Activated CD4-positive, alpha-beta T cell treated with anti-CD3 and anti-CD28 coated beads, Interleukin-2, amount 10 ng/mL, durations not matched to agents 24 days and 14 days (primary cell): ENCODE measurements at regions not wholly inside any gene's neighbourhood (a gene's known extent, or its start where the extent isn't known, plus 50 kb on each side); places are given as distances from the start of the nearest gene placed in this dataset.
"Not testable (repeated sequence)": the region's sequence is repeated elsewhere in the genome, so short reads cannot be mapped to it uniquely, and the experiment has no call there.

Experiments used
- DNase-seq: peaks from one replicate; pipeline ENCODE4 v3.0.0; 2022
- H3K27ac Mint-ChIP-seq: one replicate; pipeline ENCODE4 v1.8.0; 2022; ENCODE audit warnings: mild to moderate bottlenecking, mixed read lengths
- H3K27me3 Mint-ChIP-seq: one replicate; pipeline ENCODE4 v1.8.0; 2022; ENCODE audit warnings: mixed read lengths
- H3K36me3 Mint-ChIP-seq: one replicate; pipeline ENCODE4 v1.8.0; 2022; ENCODE audit warnings: low read depth, mild to moderate bottlenecking, mixed read lengths
- H3K4me1 Mint-ChIP-seq: one replicate; pipeline ENCODE4 v1.8.0; 2021; ENCODE audit warnings: mixed read lengths
- H3K4me3 Mint-ChIP-seq: one replicate; pipeline ENCODE4 v1.8.0; 2022; ENCODE audit warnings: mild to moderate bottlenecking, moderate library complexity, mixed read lengths
- H3K9me3 Mint-ChIP-seq: one replicate; pipeline ENCODE4 v1.8.0; 2021; ENCODE audit warnings: mixed read lengths
- intact Hi-C: fragments of 100-400 bp; cut with micrococcal nuclease; formaldehyde crosslinking; loops from one replicate; pipeline ENCODE4 v1.15.1; 2023

- Mint-ChIP-seq H3K36me3 (no peaks in the 10 kb centered on the region), H3K9me3 (peaks cover 5% of the 10 kb centered on the region), H3K27ac (no peak overlapping the region), H3K27me3 (no peaks in the 10 kb centered on the region), H3K4me1 (no peaks in the 10 kb centered on the region), H3K4me3 (no peak overlapping the region)
- no peak for DNase-seq
- intact Hi-C loops, result no loop called here
Measured at GRCh38 chr14:45786266-45786665, 533.3 kb upstream of the MIS18BP1 start.

- H3K9me3 Mint-ChIP-seq, result peaks cover 14% of the 10 kb centered on the region
Measured at GRCh38 chr14:45785240-45785639, 532.2 kb upstream of the MIS18BP1 start.

DNA sequence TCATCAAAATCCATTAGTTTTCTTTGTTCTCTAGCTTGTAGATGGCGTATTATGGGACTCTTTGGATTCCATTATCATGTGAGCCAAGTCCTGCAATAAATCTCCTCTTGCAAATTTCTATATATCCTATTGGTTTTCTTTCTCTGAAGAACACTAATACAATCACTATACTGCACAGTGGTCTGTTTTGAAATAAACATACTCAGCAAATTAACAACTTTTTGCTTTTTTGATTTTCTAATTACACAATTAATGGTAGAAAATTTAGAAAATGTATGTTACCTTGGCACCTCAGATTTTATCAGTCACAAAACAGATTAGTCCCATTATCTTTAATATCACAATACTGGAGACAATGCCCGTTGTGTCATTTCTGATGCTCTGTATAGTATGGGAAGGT lies 513.2 kb upstream of the MIS18BP1 start:
- DNase-seq, result no peak
- intact Hi-C loops, result no loop called here
- peaks cover 14% of the 10 kb centered on the region for H3K9me3 Mint-ChIP-seq
- H3K27me3 Mint-ChIP-seq, result no peaks in the 10 kb centered on the region
- H3K4me1 Mint-ChIP-seq, result no peaks in the 10 kb centered on the region
- H3K36me3 Mint-ChIP-seq, result no peaks in the 10 kb centered on the region
- H3K4me3 Mint-ChIP-seq, result no peak overlapping the region
- H3K27ac Mint-ChIP-seq, result no peak overlapping the region

More at GRCh38 chr14:45785240-45785639, 532.2 kb upstream of the MIS18BP1 start:
- H3K27me3 Mint-ChIP-seq, result no peaks in the 10 kb centered on the region
- no peak overlapping the region for H3K27ac Mint-ChIP-seq
- H3K4me1 Mint-ChIP-seq, result no peaks in the 10 kb centered on the region
- no peak overlapping the region for H3K4me3 Mint-ChIP-seq
- DNase-seq, result no peak
- intact Hi-C loops, result no loop called here
- H3K36me3 Mint-ChIP-seq, result no peaks in the 10 kb centered on the region

DNA sequence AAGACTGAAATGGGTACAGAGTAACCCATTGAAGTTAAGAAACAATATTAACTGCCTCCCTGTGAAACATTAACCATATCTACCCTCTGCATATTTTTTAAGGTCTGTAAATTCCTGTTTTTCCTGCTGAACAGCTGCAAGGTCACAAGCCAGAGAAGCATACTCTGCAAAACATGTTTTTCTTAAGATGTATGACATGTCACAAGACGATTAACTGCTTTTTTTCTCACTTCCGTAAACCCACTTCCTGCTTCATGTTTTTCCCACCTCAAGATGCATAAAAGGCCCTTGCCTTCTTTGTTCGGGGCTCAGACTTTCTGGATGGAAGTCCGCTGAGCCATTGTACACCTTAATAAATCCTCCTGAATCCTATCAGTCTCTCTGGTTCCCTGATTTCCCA lies 504.7 kb upstream of the MIS18BP1 start:
- no peaks in the 10 kb centered on the region for H3K27me3 Mint-ChIP-seq
- DNase-seq, result no peak
- intact Hi-C loops, result no loop called here

DNA sequence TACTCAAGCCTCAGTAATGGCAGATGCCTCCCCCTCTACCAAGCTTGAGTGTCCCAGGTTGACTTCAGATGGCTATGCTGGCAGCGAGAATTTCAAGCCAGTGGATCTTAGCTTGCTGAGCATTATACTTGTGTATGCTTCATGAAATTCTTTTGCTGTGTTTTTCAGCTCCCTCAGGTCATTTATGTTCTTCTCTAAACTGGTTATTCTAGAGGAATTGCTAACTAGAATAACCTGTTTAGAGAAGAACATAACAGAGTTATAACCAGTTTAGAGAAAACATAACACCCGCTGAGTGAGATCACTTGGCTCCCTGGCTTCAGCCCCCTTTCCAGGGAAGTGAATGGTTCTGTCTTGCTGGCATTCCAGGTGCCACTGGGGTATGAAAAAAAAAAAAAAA lies 503.4 kb upstream of the MIS18BP1 start:
- H3K27me3 Mint-ChIP-seq, DNase-seq, H3K36me3 Mint-ChIP-seq, H3K27ac Mint-ChIP-seq, H3K4me3 Mint-ChIP-seq, H3K4me1 Mint-ChIP-seq, intact Hi-C loops: not testable (repeated sequence)
- H3K9me3 Mint-ChIP-seq, result peaks cover 21% of the 10 kb centered on the region

More for the DNA sequence above, 504.7 kb upstream of the MIS18BP1 start:
- no peaks in the 10 kb centered on the region for H3K4me1 Mint-ChIP-seq
- H3K36me3 Mint-ChIP-seq, result no peaks in the 10 kb centered on the region
- H3K27ac Mint-ChIP-seq, result no peak overlapping the region
- peaks cover 21% of the 10 kb centered on the region for H3K9me3 Mint-ChIP-seq
- H3K4me3 Mint-ChIP-seq, result no peak overlapping the region

DNA sequence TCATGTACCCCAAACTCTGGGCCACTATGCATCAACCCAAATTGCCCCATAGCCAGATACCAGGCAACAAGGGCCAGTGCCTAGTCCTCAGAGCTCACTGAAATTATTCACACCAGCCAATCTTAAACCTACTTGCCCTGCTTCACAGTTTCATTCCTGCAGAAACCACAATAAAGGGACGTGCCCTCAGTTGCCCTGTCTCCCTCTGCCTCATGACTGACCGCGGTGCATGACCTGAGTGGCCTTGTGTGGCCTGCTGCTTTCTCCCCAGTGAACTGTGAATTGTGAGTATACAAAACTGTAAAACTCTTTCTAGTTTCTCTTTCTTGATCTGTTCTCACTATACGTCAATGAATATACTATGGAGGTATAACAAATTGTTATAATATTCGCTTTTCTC lies 490.9 kb upstream of the MIS18BP1 start:
- H3K4me3 Mint-ChIP-seq, result no peak overlapping the region
- no peaks in the 10 kb centered on the region for H3K4me1 Mint-ChIP-seq
- H3K36me3 Mint-ChIP-seq, result no peaks in the 10 kb centered on the region
- H3K27me3 Mint-ChIP-seq, result no peaks in the 10 kb centered on the region
- H3K9me3 Mint-ChIP-seq, result peaks cover 8% of the 10 kb centered on the region
- intact Hi-C loops, result no loop called here
- no peak overlapping the region for H3K27ac Mint-ChIP-seq
- no peak for DNase-seq

- Mint-ChIP-seq H3K27ac (no peak overlapping the region), H3K27me3 (no peaks in the 10 kb centered on the region), H3K36me3 (no peaks in the 10 kb centered on the region), H3K4me1 (no peaks in the 10 kb centered on the region), H3K4me3 (no peak overlapping the region), H3K9me3 (peaks cover 4% of the 10 kb centered on the region)
- intact Hi-C loops, result no loop called here
- DNase-seq, result no peak
Measured at GRCh38 chr14:45742187-45742586, 489.2 kb upstream of the MIS18BP1 start.

DNA sequence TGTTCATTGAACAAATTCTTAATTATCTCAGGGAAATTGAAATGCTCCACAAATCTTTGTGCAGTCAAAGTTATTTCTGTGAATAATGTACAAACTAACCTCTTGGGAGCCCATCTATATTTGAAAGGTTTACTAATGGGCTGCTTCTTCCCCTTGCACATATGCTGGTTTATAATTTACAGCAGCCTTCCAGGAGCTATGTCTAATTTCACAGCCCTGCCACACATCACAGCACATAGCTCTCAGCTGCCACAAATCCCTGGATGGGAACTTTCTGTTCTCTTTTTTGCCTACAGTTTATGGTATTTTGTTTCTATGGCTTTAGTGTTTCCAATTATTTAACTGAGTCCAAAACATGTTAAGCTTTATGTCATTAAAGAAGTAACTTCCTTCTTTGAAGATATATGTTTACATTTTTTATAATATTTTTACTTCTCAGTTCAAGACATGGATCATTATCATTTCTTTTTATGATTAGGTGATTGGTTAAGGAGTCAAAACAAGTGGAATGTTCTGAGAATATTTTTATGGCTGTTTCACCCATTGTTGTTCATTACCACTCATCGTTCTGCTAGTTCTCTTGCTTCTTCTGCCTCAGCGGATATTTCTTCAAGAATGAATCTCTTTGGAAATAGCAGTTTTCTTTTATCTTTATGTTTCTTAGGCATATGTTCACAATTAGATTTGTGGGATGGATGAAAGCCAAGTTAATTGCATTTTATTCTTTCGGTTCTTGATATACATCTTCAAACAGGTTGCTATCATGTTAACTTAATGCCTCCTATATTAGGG lies 475.6 kb upstream of the MIS18BP1 start:
- intact Hi-C loops, result no loop called here
- no peaks in the 10 kb centered on the region for H3K36me3 Mint-ChIP-seq
- no peaks in the 10 kb centered on the region for H3K4me1 Mint-ChIP-seq
- H3K27ac Mint-ChIP-seq, result no peak overlapping the region
- no peaks in the 10 kb centered on the region for H3K27me3 Mint-ChIP-seq
- DNase-seq, result no peak
- H3K4me3 Mint-ChIP-seq, result no peak overlapping the region
- peaks cover 3% of the 10 kb centered on the region for H3K9me3 Mint-ChIP-seq

GRCh38 chr14:45727133-45727532 lies 474.1 kb upstream of the MIS18BP1 start:
- Mint-ChIP-seq H3K4me1 (no peaks in the 10 kb centered on the region), H3K27me3 (no peaks in the 10 kb centered on the region), H3K4me3 (no peak overlapping the region), H3K27ac (no peak overlapping the region), H3K36me3 (no peaks in the 10 kb centered on the region), H3K9me3 (no peaks in the 10 kb centered on the region)
- intact Hi-C loops, result no loop called here
- DNase-seq, result no peak

DNA sequence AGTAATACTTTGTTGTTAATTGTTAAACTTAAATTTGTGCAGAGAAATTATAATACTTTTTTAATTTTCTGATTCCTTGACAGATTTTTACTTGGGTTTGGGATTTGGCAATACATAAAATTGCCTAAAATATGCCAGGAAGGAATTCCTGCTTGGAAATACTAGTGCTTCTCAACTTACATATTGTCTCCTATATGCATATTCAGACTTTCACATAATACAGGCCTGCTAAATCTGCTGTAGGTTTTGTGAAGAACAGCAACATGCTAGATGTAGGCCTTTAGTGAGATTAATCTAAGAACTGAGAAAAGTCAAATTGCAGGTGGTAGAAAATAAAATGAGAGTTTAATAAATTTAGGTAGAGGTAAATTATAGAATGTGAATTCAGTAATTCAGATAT lies 468.5 kb upstream of the MIS18BP1 start:
- no peak for DNase-seq

GRCh38 chr14:45716572-45716971 lies 463.6 kb upstream of the MIS18BP1 start:
- no peak for DNase-seq
- peaks cover 9% of the 10 kb centered on the region for H3K9me3 Mint-ChIP-seq

More for the DNA sequence above, 468.5 kb upstream of the MIS18BP1 start:
- no peak overlapping the region for H3K4me3 Mint-ChIP-seq
- intact Hi-C loops, result no loop called here
- no peaks in the 10 kb centered on the region for H3K36me3 Mint-ChIP-seq
- H3K27ac Mint-ChIP-seq, result no peak overlapping the region
- H3K27me3 Mint-ChIP-seq, result no peaks in the 10 kb centered on the region
- H3K4me1 Mint-ChIP-seq, result no peaks in the 10 kb centered on the region
- no peaks in the 10 kb centered on the region for H3K9me3 Mint-ChIP-seq

GRCh38 chr14:45715946-45716345 lies 462.9 kb upstream of the MIS18BP1 start:
- DNase-seq, result no peak
- H3K36me3 Mint-ChIP-seq, result no peaks in the 10 kb centered on the region
- no peak overlapping the region for H3K27ac Mint-ChIP-seq
- H3K4me3 Mint-ChIP-seq, result no peak overlapping the region
- no peaks in the 10 kb centered on the region for H3K4me1 Mint-ChIP-seq
- H3K9me3 Mint-ChIP-seq, result peaks cover 9% of the 10 kb centered on the region
- no peaks in the 10 kb centered on the region for H3K27me3 Mint-ChIP-seq
- intact Hi-C loops, result no loop called here

More at GRCh38 chr14:45716572-45716971, 463.6 kb upstream of the MIS18BP1 start:
- H3K4me3 Mint-ChIP-seq, result no peak overlapping the region
- intact Hi-C loops, result no loop called here
- no peaks in the 10 kb centered on the region for H3K4me1 Mint-ChIP-seq
- H3K36me3 Mint-ChIP-seq, result no peaks in the 10 kb centered on the region
- H3K27me3 Mint-ChIP-seq, result no peaks in the 10 kb centered on the region
- H3K27ac Mint-ChIP-seq, result no peak overlapping the region

- Mint-ChIP-seq H3K4me3 (no peak overlapping the region), H3K27me3 (no peaks in the 10 kb centered on the region), H3K4me1 (no peaks in the 10 kb centered on the region), H3K36me3 (no peaks in the 10 kb centered on the region), H3K27ac (no peak overlapping the region), H3K9me3 (no peaks in the 10 kb centered on the region)
- intact Hi-C loops, result no loop called here
- DNase-seq, result no peak
Measured at GRCh38 chr14:45709541-45709940, 456.5 kb upstream of the MIS18BP1 start.

GRCh38 chr14:45705940-45706534 lies 453.0 kb upstream of the MIS18BP1 start:
- no peak for DNase-seq
- H3K27ac Mint-ChIP-seq, result no peak overlapping the region
- no peak overlapping the region for H3K4me3 Mint-ChIP-seq
- no peaks in the 10 kb centered on the region for H3K27me3 Mint-ChIP-seq
- no peaks in the 10 kb centered on the region for H3K4me1 Mint-ChIP-seq
- no peaks in the 10 kb centered on the region for H3K9me3 Mint-ChIP-seq
- intact Hi-C loops, result no loop called here
- H3K36me3 Mint-ChIP-seq, result no peaks in the 10 kb centered on the region
